ENCODE measurements at regions not wholly inside any gene's neighbourhood (a gene's known extent, or its start where the extent isn't known, plus 50 kb on each side); places are given as distances from the start of the nearest gene placed in this dataset.

GRCh38 chr2:129902731-129903585 is 76.5 kb upstream of the RAB6C start:
- DNase-seq, result no peak

GRCh38 chr2:129903586-129904425 is 75.7 kb upstream of the RAB6C start:
- DNase-seq, result no peak

- DNase-seq, result no peak
Observed at GRCh38 chr2:129904532-129905446, 74.7 kb upstream of the RAB6C start.

- DNase-seq, result no peak
Observed at GRCh38 chr2:129905664-129906081, 73.8 kb upstream of the RAB6C start.

GRCh38 chr2:129906139-129906860 is 73.2 kb upstream of the RAB6C start:
- no peak for DNase-seq

GRCh38 chr2:129906861-129907235 is 72.6 kb upstream of the RAB6C start:
- no peak for DNase-seq

GRCh38 chr2:129907256-129907998 is 72.0 kb upstream of the RAB6C start:
- DNase-seq, result no peak

- DNase-seq, result no peak
Observed at GRCh38 chr2:129908721-129909373, 70.6 kb upstream of the RAB6C start.

GRCh38 chr2:129909651-129910418 is 69.6 kb upstream of the RAB6C start:
- DNase-seq, result no peak

- DNase-seq, result no peak
Observed at GRCh38 chr2:129910446-129911362, 68.8 kb upstream of the RAB6C start.

GRCh38 chr2:129911363-129912065 is 68.0 kb upstream of the RAB6C start:
- DNase-seq, result no peak

GRCh38 chr2:129912066-129912820 is 67.2 kb upstream of the RAB6C start:
- no peak for DNase-seq

- no peak for DNase-seq
Observed at GRCh38 chr2:129912871-129913694, 66.4 kb upstream of the RAB6C start.

GRCh38 chr2:129913695-129914495 is 65.6 kb upstream of the RAB6C start:
- no peak for DNase-seq

- no peak for DNase-seq
Observed at GRCh38 chr2:129914538-129915302, 64.7 kb upstream of the RAB6C start.
